AG04450 (cell line): ENCODE measurements at regions not wholly inside any gene's neighbourhood (a gene's known extent, or its start where the extent isn't known, plus 50 kb on each side); places are given as distances from the start of the nearest gene placed in this dataset.

ENCODE experiments used
- CTCF ChIA-PET: fragments of 300-600, 350-600 bp; formaldehyde crosslinking; extraction: SDS; loops from one replicate; lab custom pipeline; 2022; ENCODE audit warnings: antibody characterized with exemption, inconsistent platforms; lab: Charles Lee
- POLR2A ChIA-PET: fragments of 350-600 bp; formaldehyde crosslinking; extraction: SDS; loops from one replicate; lab custom pipeline; 2021; ENCODE audit warnings: antibody characterized with exemption, inconsistent platforms; lab: Yijun Ruan, JAX
- DNase-seq: peaks from one replicate; pipeline ENCODE4 v3.0.0-alpha.2; 2011; ENCODE audit warnings: low read depth, low spot score
- H3K27ac ChIP-seq: one replicate; pipeline ENCODE4 v1.5.1; 2012; ENCODE audit warnings: low read depth, low read length, control low read depth
- H3K27me3 ChIP-seq: one replicate; pipeline ENCODE4 v1.6.0; 2012; ENCODE audit warnings: low read length; ENCODE audit not compliant: control insufficient read depth, insufficient read depth
- H3K4me3 ChIP-seq: 2 replicates; pipeline ENCODE4 v1.5.1; 2011; ENCODE audit warnings: mild to moderate bottlenecking, low read depth, low read length, control low read depth
- H3K9me3 ChIP-seq: 2 replicates; pipeline ENCODE4 v1.5.1; 2012; ENCODE audit warnings: low read length; ENCODE audit not compliant: control insufficient read depth, insufficient read depth
- TF ChIP-seq, protein P1 (sequence below): IDR thresholded peaks from 2 replicates; pipeline ENCODE4 v1.5.1; 2011; ENCODE audit warnings: low read depth, low read length, control low read depth, inconsistent platforms

GRCh38 chr4:86446996-86447395, 87.1 kb upstream of the MAPK10 start:
- ChIA-PET POLR2A (no interaction called here), CTCF (no interaction called here)
- no peak for DNase-seq
- Histone ChIP-seq H3K27me3 (no peaks in the 10 kb centered on the region), H3K27ac (no peak overlapping the region), H3K4me3 (no peak overlapping the region), H3K9me3 (no peaks in the 10 kb centered on the region)
- TF ChIP-seq, protein P1, sequence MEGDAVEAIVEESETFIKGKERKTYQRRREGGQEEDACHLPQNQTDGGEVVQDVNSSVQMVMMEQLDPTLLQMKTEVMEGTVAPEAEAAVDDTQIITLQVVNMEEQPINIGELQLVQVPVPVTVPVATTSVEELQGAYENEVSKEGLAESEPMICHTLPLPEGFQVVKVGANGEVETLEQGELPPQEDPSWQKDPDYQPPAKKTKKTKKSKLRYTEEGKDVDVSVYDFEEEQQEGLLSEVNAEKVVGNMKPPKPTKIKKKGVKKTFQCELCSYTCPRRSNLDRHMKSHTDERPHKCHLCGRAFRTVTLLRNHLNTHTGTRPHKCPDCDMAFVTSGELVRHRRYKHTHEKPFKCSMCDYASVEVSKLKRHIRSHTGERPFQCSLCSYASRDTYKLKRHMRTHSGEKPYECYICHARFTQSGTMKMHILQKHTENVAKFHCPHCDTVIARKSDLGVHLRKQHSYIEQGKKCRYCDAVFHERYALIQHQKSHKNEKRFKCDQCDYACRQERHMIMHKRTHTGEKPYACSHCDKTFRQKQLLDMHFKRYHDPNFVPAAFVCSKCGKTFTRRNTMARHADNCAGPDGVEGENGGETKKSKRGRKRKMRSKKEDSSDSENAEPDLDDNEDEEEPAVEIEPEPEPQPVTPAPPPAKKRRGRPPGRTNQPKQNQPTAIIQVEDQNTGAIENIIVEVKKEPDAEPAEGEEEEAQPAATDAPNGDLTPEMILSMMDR: no peak

GRCh38 chr4:86448871-86449270, 89.0 kb upstream of the MAPK10 start:
- CTCF ChIA-PET: no interaction called here
- POLR2A ChIA-PET: no interaction called here
- no peak for DNase-seq
- Histone ChIP-seq H3K27ac (no peak overlapping the region), H3K9me3 (no peaks in the 10 kb centered on the region), H3K4me3 (no peak overlapping the region), H3K27me3 (no peaks in the 10 kb centered on the region)
- TF ChIP-seq, protein P1: no peak

GRCh38 chr4:86449746-86450588, 90.1 kb upstream of the MAPK10 start:
- CTCF ChIA-PET: no interaction called here
- no peak overlapping the region for H3K4me3 ChIP-seq
- no peak overlapping the region for H3K27ac ChIP-seq
- no peak for DNase-seq
- no peaks in the 10 kb centered on the region for H3K9me3 ChIP-seq
- no peaks in the 10 kb centered on the region for H3K27me3 ChIP-seq
- TF ChIP-seq, protein P1: no peak
- POLR2A ChIA-PET: no interaction called here

DNA sequence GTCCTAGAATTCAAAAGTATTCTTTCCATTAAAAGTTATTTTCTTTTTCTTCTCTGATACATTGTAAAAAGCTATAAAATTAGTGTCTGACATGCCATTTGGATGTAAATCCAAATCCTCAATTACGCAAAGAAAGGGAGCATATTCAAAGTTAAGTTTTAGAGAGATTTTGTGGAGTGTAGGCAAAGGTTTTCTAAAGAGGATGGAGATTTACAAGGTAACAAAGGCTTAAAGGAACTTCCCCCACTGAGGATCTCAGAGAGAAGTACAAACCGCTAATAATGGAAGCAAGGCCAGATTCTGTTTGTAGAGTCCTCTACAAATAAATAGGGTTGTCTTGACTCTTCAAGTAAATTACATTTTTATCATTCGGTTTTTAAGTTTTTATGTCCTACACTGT, 91.0 kb upstream of the MAPK10 start:
- DNase-seq: no peak
- no peaks in the 10 kb centered on the region for H3K27me3 ChIP-seq
- no peaks in the 10 kb centered on the region for H3K9me3 ChIP-seq
- CTCF ChIA-PET: no interaction called here
- TF ChIP-seq, protein P1: no peak
- POLR2A ChIA-PET: no interaction called here
- no peak overlapping the region for H3K4me3 ChIP-seq
- H3K27ac ChIP-seq: no peak overlapping the region

DNA sequence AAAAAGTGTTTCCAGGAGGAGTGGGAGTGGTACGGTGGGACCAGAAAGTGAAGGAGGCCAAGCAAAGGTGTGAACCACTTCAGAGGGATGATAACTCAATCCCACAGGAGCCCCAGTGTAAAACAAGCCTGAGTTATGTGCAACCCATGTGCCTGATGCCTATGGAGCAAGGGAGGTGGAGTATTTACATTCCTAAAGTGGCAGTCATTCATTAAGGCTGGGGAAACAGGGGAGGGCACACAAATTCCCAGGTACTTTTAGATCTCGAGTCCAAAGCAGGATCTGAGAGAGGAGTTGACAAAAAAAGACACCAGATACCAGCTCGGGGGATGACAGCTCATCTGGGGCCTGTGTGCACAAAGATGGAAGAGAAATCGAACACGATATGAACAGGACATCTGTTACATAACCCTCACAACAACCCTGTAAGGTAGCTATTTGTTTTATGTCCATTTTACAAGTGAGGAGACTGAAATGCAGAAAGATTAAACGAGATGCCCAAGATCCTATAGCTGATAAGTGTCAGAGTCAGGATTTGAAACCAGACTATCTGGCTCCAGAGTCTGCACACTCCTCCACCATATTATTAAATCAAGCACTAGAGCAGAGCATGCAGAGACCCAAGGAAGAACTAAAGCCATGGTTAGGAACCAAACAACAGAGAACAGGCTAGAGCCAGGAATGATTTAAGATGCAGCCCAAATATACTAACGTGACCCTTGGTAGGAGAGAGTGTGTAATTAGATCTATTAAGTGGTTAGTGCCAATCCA, 91.9 kb upstream of the MAPK10 start:
- TF ChIP-seq, protein P1: no peak
- Histone ChIP-seq H3K9me3 (no peaks in the 10 kb centered on the region), H3K27me3 (no peaks in the 10 kb centered on the region), H3K27ac (no peak overlapping the region), H3K4me3 (peak overlapping the region; percentile 61)
- ChIA-PET CTCF (interaction anchor here (0.9 to 2.0 kb wide), 2 partner anchors 47 to 99 kb away, joined by 3 to 9 read pairs; no protein-coding TSS in a partner anchor), POLR2A (no interaction called here)
- DNase-seq: no peak
